KMS-11 (cell line): ENCODE measurements at regions not wholly inside any gene's neighbourhood (a gene's known extent, or its start where the extent isn't known, plus 50 kb on each side); places are given as distances from the start of the nearest gene placed in this dataset.

Experiments
- H2AFZ ChIP-seq: fragments of 200-600 bp; sonication (generic); 2 replicates; pipeline ENCODE4 v1.6.1; 2016; ENCODE audit warnings: antibody characterized with exemption, mixed run types, low read depth
- H3K27ac ChIP-seq: fragments of 200-600 bp; sonication (generic); 2 replicates; pipeline ENCODE4 v1.6.1; 2016; ENCODE audit warnings: mild to moderate bottlenecking, mixed run types
- H3K27me3 ChIP-seq: fragments of 200-600 bp; sonication (generic); 2 replicates; pipeline ENCODE4 v1.6.1; 2017; ENCODE audit warnings: mild to moderate bottlenecking, low read depth, mixed run types, moderate library complexity; ENCODE audit not compliant: insufficient read depth
- H3K36me3 ChIP-seq: fragments of 200-600 bp; sonication (generic); 2 replicates; pipeline ENCODE4 v1.6.1; 2017; ENCODE audit warnings: mild to moderate bottlenecking, mixed run types; ENCODE audit not compliant: insufficient read depth
- H3K4me1 ChIP-seq: fragments of 200-600 bp; sonication (generic); 2 replicates; pipeline ENCODE4 v1.6.1; 2016; ENCODE audit warnings: mild to moderate bottlenecking, low read depth, mixed run types; ENCODE audit not compliant: poor library complexity, severe bottlenecking
- H3K4me2 ChIP-seq: fragments of 200-600 bp; sonication (generic); 2 replicates; pipeline ENCODE4 v1.7.0; 2016; ENCODE audit warnings: mild to moderate bottlenecking, mixed run types
- H3K4me3 ChIP-seq: fragments of 200-600 bp; sonication (generic); IDR thresholded peaks from 2 replicates; pipeline ENCODE4 v1.6.1; 2017; ENCODE audit warnings: low read depth, low read length, mixed read lengths; ENCODE audit not compliant: insufficient read depth
- H3K79me2 ChIP-seq: fragments of 200-600 bp; sonication (generic); 2 replicates; pipeline ENCODE4 v1.6.1; 2016; ENCODE audit warnings: low read depth, mixed run types; ENCODE audit not compliant: insufficient read depth
- H3K9ac ChIP-seq: fragments of 200-600 bp; sonication (generic); 2 replicates; pipeline ENCODE4 v1.6.1; 2016; ENCODE audit warnings: mild to moderate bottlenecking, mixed run types
- H4K20me1 ChIP-seq: fragments of 200-600 bp; sonication (generic); 2 replicates; pipeline ENCODE4 v1.6.1; 2016; ENCODE audit warnings: mild to moderate bottlenecking, mixed run types; ENCODE audit not compliant: insufficient read depth
- TF ChIP-seq, protein P1 (sequence below): fragments of 200-600 bp; sonication (generic); conservative IDR thresholded peaks from 2 replicates; pipeline ENCODE4 v1.6.1; 2017; ENCODE audit warnings: low read depth, mild to moderate bottlenecking, antibody characterized with exemption, low read length, moderate library complexity, mixed read lengths

DNA sequence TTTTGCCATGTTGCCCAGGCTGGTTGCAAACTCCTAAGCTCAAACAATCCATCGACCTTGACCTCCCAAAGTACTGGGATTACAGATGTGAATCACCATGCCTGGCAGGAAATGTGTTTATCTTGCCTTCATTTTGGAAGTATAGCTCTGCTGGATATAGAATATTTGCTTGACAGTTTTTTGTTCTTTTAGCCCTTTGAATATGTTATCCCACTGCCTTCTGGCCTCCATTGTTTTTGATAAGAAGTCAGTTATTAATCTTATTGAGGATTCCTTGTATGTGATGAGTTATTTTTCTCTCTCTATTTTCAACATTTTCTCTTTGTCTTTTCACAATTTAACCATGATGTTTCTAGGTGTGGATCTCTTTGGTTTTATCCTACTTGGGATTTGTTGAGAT lies 112.9 kb upstream of the RAB3GAP2 start:
- Histone ChIP-seq H3K79me2 (no peaks in the 10 kb centered on the region), H4K20me1 (no peaks in the 10 kb centered on the region), H3K9ac (no peak overlapping the region), H2AFZ (no peak overlapping the region), H3K4me1 (no peaks in the 10 kb centered on the region), H3K4me2 (no peak overlapping the region), H3K36me3 (no peaks in the 10 kb centered on the region), H3K27me3 (no peaks in the 10 kb centered on the region), H3K4me3 (no peak overlapping the region), H3K27ac (no peak overlapping the region)
- TF ChIP-seq, protein P1, sequence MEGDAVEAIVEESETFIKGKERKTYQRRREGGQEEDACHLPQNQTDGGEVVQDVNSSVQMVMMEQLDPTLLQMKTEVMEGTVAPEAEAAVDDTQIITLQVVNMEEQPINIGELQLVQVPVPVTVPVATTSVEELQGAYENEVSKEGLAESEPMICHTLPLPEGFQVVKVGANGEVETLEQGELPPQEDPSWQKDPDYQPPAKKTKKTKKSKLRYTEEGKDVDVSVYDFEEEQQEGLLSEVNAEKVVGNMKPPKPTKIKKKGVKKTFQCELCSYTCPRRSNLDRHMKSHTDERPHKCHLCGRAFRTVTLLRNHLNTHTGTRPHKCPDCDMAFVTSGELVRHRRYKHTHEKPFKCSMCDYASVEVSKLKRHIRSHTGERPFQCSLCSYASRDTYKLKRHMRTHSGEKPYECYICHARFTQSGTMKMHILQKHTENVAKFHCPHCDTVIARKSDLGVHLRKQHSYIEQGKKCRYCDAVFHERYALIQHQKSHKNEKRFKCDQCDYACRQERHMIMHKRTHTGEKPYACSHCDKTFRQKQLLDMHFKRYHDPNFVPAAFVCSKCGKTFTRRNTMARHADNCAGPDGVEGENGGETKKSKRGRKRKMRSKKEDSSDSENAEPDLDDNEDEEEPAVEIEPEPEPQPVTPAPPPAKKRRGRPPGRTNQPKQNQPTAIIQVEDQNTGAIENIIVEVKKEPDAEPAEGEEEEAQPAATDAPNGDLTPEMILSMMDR, result no peak

DNA sequence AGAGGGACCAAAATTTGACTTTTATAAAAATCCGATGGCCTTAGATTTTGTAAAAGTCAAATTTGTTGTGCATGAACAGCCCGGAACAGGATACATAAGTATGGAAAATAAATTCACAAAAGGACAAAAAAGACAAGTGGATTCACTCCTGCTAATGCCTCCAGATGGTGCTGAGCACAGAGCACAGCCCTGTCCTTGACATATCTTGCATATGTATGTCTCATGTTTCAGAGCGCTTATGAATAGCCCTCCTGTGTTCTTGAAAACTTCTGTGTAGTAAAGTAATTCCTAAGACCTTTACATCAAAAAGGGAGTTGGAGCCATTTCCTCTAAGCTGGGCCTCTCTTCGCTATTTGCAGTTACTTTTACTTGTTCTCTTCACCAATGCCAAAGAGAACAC lies 110.7 kb upstream of the RAB3GAP2 start:
- no peaks in the 10 kb centered on the region for H4K20me1 ChIP-seq
- no peak overlapping the region for H3K4me2 ChIP-seq
- no peaks in the 10 kb centered on the region for H3K79me2 ChIP-seq
- no peaks in the 10 kb centered on the region for H3K4me1 ChIP-seq
- no peak overlapping the region for H2AFZ ChIP-seq
- no peak overlapping the region for H3K27ac ChIP-seq
- H3K27me3 ChIP-seq, result no peaks in the 10 kb centered on the region
- H3K4me3 ChIP-seq, result no peak overlapping the region
- TF ChIP-seq, protein P1, result no peak
- no peaks in the 10 kb centered on the region for H3K36me3 ChIP-seq
- H3K9ac ChIP-seq, result no peak overlapping the region

DNA sequence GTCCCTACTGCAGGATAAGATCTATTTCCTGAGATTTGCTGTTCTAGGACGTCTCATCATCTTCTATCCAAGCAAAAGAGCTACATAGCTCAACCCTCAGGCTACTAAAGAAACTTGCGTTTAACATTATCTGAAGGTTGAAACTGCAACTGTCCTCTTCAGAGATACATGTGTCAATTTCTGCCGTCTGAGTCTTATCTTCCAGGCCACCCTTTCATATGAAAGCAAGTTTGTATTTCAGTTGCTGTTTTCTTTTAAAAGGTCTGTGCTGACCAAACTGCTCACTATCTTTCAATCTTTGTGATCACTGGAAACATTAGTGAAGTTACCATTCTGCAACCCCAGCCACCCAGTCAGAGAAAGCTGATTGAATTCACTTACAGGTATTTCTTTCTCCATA lies 108.6 kb upstream of the RAB3GAP2 start:
- no peaks in the 10 kb centered on the region for H3K79me2 ChIP-seq
- TF ChIP-seq, protein P1, result no peak
- H3K27me3 ChIP-seq, result no peaks in the 10 kb centered on the region
- no peak overlapping the region for H3K27ac ChIP-seq
- H2AFZ ChIP-seq, result no peak overlapping the region
- H4K20me1 ChIP-seq, result no peaks in the 10 kb centered on the region
- H3K9ac ChIP-seq, result no peak overlapping the region
- no peaks in the 10 kb centered on the region for H3K4me1 ChIP-seq
- H3K36me3 ChIP-seq, result no peaks in the 10 kb centered on the region
- H3K4me2 ChIP-seq, result no peak overlapping the region
- no peak overlapping the region for H3K4me3 ChIP-seq

DNA sequence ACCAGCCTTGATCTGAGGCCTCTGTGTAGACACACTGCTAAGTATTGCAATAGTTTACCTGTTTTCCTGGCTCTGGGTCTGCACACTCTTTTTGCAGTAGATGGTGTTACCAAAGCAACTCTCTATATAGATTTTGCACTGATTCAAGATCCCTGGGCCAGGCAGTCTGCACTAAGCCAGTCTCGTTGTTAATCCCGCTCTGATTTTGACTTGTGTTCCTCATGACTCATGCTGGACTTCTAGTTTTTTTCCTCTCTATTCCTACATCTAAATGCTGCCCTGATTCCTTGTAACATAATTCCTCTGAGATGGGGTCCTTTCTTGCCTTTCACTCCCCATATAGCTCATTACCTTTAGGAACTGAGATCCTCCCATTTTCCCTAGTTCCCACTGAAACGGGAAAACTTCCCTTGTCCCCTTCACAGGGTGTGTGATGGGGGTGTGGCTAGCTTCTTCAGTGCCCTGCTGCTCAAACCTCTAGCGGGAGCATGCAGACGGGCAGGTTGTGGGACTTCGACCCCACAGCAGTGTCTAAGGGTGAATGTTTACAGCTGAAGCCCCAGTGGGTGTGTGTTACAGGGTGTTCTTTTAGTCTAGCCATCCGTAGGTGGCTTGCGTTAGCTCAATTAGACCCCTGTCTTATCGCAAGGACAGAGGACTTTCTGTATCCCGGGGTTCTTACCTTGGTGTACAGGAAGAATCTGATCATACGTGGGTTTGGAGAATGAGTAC lies 106.5 kb upstream of the RAB3GAP2 start:
- Histone ChIP-seq H3K27me3 (no peaks in the 10 kb centered on the region), H3K27ac (no peak overlapping the region), H4K20me1 (no peaks in the 10 kb centered on the region), H3K4me2 (no peak overlapping the region), H3K36me3 (no peaks in the 10 kb centered on the region), H3K9ac (no peak overlapping the region), H3K4me1 (no peaks in the 10 kb centered on the region), H2AFZ (no peak overlapping the region), H3K4me3 (no peak overlapping the region), H3K79me2 (no peaks in the 10 kb centered on the region)
- TF ChIP-seq, protein P1, result no peak
